ENCODE measurements at regions not wholly inside any gene's neighbourhood (a gene's known extent, or its start where the extent isn't known, plus 50 kb on each side); places are given as distances from the start of the nearest gene placed in this dataset.
A peak's percentile ranks its signal among the peaks of the same experiment; 100 is the strongest.

DNA sequence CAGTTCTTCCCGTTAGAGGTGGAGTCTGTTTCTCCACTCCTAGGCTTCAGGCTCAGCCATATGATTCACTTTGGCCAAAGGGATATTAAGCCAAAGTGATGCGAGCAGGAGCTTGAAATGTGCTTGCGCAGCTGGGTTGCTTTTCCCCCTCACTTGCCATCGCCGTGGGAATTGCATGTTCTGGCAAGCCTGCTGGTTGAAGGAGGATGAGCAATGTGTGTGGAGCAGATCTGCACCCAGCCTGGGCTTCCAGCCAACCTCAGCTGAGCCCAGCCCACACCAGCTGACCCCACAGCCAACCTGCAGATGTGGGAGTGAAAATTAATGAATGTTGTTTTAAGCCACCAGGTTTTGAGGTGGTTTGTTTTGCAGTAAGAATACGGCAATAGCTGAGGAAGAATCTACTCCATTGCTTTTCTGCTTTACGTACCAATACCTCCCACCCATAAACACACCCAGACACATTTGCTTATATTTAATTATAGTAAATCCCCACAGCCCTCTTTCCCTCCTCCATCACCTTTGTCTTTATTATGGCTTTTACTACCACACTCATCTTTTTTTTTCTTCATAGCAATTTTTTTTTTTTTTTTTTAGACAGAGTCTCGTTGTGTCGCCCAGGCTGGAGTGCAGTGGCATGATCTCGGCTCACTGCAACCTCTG, 132.8 kb upstream of the FUNDC1 start (continued):
- TF ChIP-seq GLI4 (tag by site-specific recombination; IDR thresholded peaks at IDR 0.05) (no peak), ZNF660 (tag by site-specific recombination; IDR thresholded peaks at IDR 0.05) (0 out of 2 replicates have a peak, but pooled peaks have one; percentile 86), REPIN1 (tag by site-specific recombination; IDR thresholded peaks at IDR 0.05; ENCODE audit: low read depth) (no peak), ZNF658 (tag by site-specific recombination; IDR thresholded peaks at IDR 0.05) (no peak), MEIS1 (CRISPR knock-in tag; IDR thresholded peaks at IDR 0.05; ENCODE audit: borderline replicate concordance) (no peak), ZBTB7A (tag by site-specific recombination; IDR thresholded peaks at IDR 0.05; ENCODE audit: low read depth) (no peak), RBAK (tag by site-specific recombination; IDR thresholded peaks at IDR 0.05) (no peak), ZNF792 (tag by site-specific recombination; IDR thresholded peaks at IDR 0.05) (no peak), EGR2 (tag by site-specific recombination; IDR thresholded peaks at IDR 0.05; ENCODE audit: low read depth) (peak; percentile 94), KLF16 (tag by site-specific recombination; IDR thresholded peaks at IDR 0.05) (no peak), KLF7 (tag by site-specific recombination; IDR thresholded peaks at IDR 0.05; ENCODE audit: borderline replicate concordance) (no peak; the same call in 1 of the 2 replicates), ZNF596 (tag by site-specific recombination; IDR thresholded peaks at IDR 0.05) (no peak), ZNF366 (tag by site-specific recombination; conservative IDR thresholded peaks at IDR 0.05) (no peak; the same call in 1 of the 2 replicates), OSR2 (tag by site-specific recombination; IDR thresholded peaks at IDR 0.05) (peak; percentile 95), ZNF132 (tag by site-specific recombination; IDR thresholded peaks at IDR 0.05; ENCODE audit: borderline replicate concordance) (no peak), ZFP37 (tag by site-specific recombination; IDR thresholded peaks at IDR 0.05) (no peak), ZNF302 (tag by site-specific recombination; IDR thresholded peaks at IDR 0.05; ENCODE audit: low read depth) (no peak), ZNF184 (tag by site-specific recombination; IDR thresholded peaks at IDR 0.05) (0 out of 2 replicates have a peak, but pooled peaks have one; percentile 40), ZNF2 (tag by site-specific recombination; IDR thresholded peaks at IDR 0.05) (peak; percentile 89), ZNF24 (tag by site-specific recombination; IDR thresholded peaks at IDR 0.05) (no peak), ZNF624 (tag by site-specific recombination; IDR thresholded peaks at IDR 0.05) (no peak), ZNF174 (tag by site-specific recombination; IDR thresholded peaks at IDR 0.05) (no peak), ZNF555 (tag by site-specific recombination; conservative IDR thresholded peaks at IDR 0.05) (no peak)
- TF ChIP-seq, protein P1, sequence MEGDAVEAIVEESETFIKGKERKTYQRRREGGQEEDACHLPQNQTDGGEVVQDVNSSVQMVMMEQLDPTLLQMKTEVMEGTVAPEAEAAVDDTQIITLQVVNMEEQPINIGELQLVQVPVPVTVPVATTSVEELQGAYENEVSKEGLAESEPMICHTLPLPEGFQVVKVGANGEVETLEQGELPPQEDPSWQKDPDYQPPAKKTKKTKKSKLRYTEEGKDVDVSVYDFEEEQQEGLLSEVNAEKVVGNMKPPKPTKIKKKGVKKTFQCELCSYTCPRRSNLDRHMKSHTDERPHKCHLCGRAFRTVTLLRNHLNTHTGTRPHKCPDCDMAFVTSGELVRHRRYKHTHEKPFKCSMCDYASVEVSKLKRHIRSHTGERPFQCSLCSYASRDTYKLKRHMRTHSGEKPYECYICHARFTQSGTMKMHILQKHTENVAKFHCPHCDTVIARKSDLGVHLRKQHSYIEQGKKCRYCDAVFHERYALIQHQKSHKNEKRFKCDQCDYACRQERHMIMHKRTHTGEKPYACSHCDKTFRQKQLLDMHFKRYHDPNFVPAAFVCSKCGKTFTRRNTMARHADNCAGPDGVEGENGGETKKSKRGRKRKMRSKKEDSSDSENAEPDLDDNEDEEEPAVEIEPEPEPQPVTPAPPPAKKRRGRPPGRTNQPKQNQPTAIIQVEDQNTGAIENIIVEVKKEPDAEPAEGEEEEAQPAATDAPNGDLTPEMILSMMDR (tag by site-specific recombination; IDR thresholded peaks at IDR 0.05): no peak
- TF ChIP-seq, protein P2, sequence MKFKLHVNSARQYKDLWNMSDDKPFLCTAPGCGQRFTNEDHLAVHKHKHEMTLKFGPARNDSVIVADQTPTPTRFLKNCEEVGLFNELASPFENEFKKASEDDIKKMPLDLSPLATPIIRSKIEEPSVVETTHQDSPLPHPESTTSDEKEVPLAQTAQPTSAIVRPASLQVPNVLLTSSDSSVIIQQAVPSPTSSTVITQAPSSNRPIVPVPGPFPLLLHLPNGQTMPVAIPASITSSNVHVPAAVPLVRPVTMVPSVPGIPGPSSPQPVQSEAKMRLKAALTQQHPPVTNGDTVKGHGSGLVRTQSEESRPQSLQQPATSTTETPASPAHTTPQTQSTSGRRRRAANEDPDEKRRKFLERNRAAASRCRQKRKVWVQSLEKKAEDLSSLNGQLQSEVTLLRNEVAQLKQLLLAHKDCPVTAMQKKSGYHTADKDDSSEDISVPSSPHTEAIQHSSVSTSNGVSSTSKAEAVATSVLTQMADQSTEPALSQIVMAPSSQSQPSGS (tag by site-specific recombination; IDR thresholded peaks at IDR 0.05; ENCODE audit: low read depth): no peak
- TF ChIP-seq, protein P3, sequence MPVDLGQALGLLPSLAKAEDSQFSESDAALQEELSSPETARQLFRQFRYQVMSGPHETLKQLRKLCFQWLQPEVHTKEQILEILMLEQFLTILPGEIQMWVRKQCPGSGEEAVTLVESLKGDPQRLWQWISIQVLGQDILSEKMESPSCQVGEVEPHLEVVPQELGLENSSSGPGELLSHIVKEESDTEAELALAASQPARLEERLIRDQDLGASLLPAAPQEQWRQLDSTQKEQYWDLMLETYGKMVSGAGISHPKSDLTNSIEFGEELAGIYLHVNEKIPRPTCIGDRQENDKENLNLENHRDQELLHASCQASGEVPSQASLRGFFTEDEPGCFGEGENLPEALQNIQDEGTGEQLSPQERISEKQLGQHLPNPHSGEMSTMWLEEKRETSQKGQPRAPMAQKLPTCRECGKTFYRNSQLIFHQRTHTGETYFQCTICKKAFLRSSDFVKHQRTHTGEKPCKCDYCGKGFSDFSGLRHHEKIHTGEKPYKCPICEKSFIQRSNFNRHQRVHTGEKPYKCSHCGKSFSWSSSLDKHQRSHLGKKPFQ (tag by site-specific recombination; IDR thresholded peaks at IDR 0.05): peak; percentile 58; the same call in 1 of the 2 replicates
- TF ChIP-seq, protein P4, sequence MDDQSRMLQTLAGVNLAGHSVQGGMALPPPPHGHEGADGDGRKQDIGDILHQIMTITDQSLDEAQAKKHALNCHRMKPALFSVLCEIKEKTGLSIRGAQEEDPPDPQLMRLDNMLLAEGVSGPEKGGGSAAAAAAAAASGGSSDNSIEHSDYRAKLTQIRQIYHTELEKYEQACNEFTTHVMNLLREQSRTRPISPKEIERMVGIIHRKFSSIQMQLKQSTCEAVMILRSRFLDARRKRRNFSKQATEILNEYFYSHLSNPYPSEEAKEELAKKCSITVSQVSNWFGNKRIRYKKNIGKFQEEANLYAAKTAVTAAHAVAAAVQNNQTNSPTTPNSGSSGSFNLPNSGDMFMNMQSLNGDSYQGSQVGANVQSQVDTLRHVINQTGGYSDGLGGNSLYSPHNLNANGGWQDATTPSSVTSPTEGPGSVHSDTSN (CRISPR knock-in tag; IDR thresholded peaks at IDR 0.05): no peak
- TF ChIP-seq, protein P5, sequence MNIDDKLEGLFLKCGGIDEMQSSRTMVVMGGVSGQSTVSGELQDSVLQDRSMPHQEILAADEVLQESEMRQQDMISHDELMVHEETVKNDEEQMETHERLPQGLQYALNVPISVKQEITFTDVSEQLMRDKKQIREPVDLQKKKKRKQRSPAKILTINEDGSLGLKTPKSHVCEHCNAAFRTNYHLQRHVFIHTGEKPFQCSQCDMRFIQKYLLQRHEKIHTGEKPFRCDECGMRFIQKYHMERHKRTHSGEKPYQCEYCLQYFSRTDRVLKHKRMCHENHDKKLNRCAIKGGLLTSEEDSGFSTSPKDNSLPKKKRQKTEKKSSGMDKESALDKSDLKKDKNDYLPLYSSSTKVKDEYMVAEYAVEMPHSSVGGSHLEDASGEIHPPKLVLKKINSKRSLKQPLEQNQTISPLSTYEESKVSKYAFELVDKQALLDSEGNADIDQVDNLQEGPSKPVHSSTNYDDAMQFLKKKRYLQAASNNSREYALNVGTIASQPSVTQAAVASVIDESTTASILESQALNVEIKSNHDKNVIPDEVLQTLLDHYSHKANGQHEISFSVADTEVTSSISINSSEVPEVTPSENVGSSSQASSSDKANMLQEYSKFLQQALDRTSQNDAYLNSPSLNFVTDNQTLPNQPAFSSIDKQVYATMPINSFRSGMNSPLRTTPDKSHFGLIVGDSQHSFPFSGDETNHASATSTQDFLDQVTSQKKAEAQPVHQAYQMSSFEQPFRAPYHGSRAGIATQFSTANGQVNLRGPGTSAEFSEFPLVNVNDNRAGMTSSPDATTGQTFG (tag by site-specific recombination; IDR thresholded peaks at IDR 0.05; ENCODE audit: borderline replicate concordance): no peak
- TF ChIP-seq, protein P6, sequence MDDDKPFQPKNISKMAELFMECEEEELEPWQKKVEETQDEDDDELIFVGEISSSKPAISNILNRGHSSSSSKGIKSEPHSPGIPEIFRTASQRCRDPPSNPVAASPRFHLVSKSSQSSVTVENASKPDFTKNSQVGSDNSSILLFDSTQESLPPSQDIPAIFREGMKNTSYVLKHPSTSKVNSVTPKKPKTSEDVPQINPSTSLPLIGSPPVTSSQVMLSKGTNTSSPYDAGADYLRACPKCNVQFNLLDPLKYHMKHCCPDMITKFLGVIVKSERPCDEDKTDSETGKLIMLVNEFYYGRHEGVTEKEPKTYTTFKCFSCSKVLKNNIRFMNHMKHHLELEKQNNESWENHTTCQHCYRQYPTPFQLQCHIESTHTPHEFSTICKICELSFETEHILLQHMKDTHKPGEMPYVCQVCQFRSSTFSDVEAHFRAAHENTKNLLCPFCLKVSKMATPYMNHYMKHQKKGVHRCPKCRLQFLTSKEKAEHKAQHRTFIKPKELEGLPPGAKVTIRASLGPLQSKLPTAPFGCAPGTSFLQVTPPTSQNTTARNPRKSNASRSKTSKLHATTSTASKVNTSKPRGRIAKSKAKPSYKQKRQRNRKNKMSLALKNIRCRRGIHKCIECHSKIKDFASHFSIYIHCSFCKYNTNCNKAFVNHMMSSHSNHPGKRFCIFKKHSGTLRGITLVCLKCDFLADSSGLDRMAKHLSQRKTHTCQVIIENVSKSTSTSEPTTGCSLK (tag by site-specific recombination; IDR thresholded peaks at IDR 0.05): no peak
